ENCODE measurements at regions not wholly inside any gene's neighbourhood (a gene's known extent, or its start where the extent isn't known, plus 50 kb on each side); places are given as distances from the start of the nearest gene placed in this dataset.
"Not testable (repeated sequence)": the region's sequence is repeated elsewhere in the genome, so short reads cannot be mapped to it uniquely, and the experiment has no call there.

DNA sequence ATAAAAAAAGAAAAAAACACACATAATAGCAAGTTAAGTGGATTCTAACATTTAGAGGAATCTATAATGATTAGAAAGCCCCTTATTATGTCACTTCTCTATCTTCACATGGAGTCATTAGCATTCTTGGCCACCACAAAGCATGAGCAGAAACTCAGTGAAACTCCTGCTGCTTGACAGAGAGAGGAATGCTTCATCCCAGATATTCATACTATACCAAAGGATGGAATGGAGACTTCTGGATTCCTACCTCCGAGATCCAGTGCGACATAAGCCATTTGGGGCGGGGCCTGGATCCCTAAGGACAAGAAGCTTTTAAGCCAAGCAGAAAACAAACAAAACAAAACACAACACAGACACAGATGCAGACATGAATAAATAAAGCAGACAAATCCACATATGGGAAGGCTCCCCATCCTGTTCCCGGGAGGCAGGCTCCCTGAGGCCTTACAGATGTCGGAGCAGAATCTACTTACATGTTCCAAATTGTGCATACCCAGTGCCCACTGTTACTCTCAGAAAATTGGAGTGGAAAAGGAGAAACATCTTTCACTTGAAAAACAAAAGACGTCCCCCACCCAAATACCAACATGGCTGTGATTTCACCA is 727.3 kb downstream of the MAFB start:
- WGBS, 2 donors: 80 to 84% methylated on average over 6 of the region's 6 CpGs
- Histone ChIP-seq H3K4me1 (peaks cover 0 to 15% (median 14%) of the 10 kb centered on the region in 4 donors), H3K27me3 (no peaks in the 10 kb centered on the region), H3K36me3 (no peaks in the 10 kb centered on the region), H3K4me3 (no peak overlapping the region), H3K27ac (no peak overlapping the region), H3K9me3 (peaks cover 0 to 3% (median 0%) of the 10 kb centered on the region in 4 donors)
- TF ChIP-seq, protein P1, sequence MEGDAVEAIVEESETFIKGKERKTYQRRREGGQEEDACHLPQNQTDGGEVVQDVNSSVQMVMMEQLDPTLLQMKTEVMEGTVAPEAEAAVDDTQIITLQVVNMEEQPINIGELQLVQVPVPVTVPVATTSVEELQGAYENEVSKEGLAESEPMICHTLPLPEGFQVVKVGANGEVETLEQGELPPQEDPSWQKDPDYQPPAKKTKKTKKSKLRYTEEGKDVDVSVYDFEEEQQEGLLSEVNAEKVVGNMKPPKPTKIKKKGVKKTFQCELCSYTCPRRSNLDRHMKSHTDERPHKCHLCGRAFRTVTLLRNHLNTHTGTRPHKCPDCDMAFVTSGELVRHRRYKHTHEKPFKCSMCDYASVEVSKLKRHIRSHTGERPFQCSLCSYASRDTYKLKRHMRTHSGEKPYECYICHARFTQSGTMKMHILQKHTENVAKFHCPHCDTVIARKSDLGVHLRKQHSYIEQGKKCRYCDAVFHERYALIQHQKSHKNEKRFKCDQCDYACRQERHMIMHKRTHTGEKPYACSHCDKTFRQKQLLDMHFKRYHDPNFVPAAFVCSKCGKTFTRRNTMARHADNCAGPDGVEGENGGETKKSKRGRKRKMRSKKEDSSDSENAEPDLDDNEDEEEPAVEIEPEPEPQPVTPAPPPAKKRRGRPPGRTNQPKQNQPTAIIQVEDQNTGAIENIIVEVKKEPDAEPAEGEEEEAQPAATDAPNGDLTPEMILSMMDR (IDR thresholded peaks at IDR 0.05): no peak
- TF ChIP-seq POLR2AphosphoS5 (IDR thresholded peaks at IDR 0.05) (no peak), EP300 (IDR thresholded peaks at IDR 0.05) (no peak), POLR2A (IDR thresholded peaks at IDR 0.05) (no peak)
- intact Hi-C loops (cut with DNase I): no loop called here
- no peak for DNase-seq

DNA sequence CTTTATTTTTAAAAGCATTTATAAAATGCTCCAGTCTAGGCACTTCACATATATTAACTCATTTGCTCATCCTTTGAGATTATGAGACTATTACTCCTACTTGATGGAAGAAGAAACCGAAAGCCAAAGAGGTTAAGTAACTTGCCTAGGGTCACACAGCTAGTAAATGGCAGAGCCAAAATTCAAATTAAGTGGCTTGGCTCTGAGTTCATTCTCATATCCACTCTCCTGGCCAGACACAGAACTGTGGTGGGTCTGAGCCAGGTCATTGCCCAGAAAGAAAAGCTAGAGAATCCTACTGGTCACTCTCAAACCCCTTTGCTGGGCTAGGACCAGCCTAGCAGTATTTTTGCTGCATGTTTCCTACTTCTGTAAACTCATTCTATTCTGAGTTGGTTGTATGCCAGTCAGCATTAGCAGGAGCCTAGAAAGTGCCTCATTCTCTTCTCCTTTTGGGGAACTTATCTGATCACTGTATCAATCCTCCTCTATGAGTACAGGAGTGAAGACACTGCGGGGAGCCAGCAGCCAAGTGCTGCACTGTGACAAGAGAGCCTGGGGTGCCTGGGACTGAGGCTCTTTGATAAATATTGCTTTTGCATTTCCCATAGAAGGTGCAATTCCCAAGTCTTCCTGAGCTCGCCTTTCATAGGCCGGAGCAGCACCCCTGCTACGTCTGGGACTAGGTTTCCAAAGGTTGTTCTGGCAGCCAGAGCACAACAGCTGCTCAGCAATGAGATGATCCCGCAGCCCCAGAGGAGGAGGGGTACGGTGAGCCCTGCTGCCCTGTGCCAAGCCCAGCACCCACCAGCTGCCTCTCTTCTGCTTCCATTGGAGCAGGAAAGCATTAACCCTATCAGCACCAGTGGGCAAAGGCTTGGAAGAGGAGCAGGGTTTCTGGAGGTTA is 728.3 kb downstream of the MAFB start:
- 43 to 47% methylated on average over 7 of the region's 7 CpGs for WGBS, 2 donors
- no peaks in the 10 kb centered on the region for H3K9me3 ChIP-seq
- intact Hi-C loops (cut with DNase I): no loop called here
- H3K27ac ChIP-seq: peak overlapping the region in 1 of 4 donors; percentile 15
- TF ChIP-seq EP300 (IDR thresholded peaks at IDR 0.05) (no peak), POLR2A (IDR thresholded peaks at IDR 0.05) (no peak), POLR2AphosphoS5 (IDR thresholded peaks at IDR 0.05) (no peak)
- TF ChIP-seq, protein P1 (IDR thresholded peaks at IDR 0.05): no peak
- no peaks in the 10 kb centered on the region for H3K27me3 ChIP-seq
- no peak overlapping the region for H3K4me3 ChIP-seq
- peak; percentile 63 for DNase-seq
- H3K4me1 ChIP-seq: peaks cover 0 to 15% (median 14%) of the 10 kb centered on the region in 4 donors
- H3K36me3 ChIP-seq: no peaks in the 10 kb centered on the region

DNA sequence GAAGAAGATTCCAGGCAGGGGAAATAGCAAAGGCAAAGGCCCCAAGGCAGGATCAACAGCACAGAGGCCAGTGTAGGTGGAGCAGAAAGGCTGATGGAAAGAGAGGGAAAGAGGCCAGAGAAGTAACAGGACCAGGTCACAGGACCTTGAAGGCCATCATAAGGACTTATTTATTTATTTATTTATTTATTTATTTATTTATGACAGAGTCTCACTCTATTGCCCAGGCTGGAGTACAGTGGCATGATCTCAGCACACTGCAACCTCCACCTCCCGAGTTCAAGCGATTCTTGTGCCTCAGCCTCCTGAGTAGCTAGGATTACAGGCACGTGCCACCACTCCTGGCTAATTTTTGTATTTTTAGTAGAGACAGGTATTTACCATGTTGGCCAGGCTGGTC is 731.1 kb downstream of the MAFB start:
- H3K36me3 ChIP-seq; H3K4me3 ChIP-seq; H3K27me3 ChIP-seq; H3K27ac ChIP-seq; intact Hi-C loops (cut with DNase I); DNase-seq; H3K9me3 ChIP-seq: not testable (repeated sequence)
- 87 to 92% methylated on average over 3 of the region's 3 CpGs for WGBS, 2 donors
- peaks cover 0 to 15% (median 14%) of the 10 kb centered on the region in 4 donors for H3K4me1 ChIP-seq

DNA sequence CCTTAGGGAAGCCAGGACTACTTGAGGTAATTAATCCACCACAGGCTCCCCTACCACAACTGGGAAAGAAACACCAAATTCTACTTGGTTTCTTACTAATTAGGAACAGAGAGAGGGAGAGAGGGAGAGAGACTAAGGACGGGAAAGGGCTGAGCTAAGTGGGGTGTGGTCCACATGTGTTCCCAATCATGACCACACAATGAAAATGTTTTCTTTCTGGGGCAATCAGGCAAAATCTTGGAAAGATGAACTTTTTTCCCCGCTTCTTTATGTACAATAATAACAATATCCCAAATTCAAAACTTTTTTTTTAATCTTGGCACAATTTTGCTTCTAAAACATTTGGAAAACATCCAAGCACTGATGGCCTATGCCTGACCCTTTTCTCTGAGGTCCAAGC is 734.4 kb downstream of the MAFB start:
- WGBS, 2 donors: 55 to 73% methylated on average over 2 of the region's 2 CpGs
- H3K4me3 ChIP-seq: no peak overlapping the region
- TF ChIP-seq POLR2A (IDR thresholded peaks at IDR 0.05) (no peak), POLR2AphosphoS5 (IDR thresholded peaks at IDR 0.05) (no peak), EP300 (IDR thresholded peaks at IDR 0.05) (no peak)
- TF ChIP-seq, protein P1 (IDR thresholded peaks at IDR 0.05): no peak
- no peak for DNase-seq
- intact Hi-C loops (cut with DNase I): no loop called here
- no peaks in the 10 kb centered on the region for H3K27me3 ChIP-seq
- no peaks in the 10 kb centered on the region for H3K4me1 ChIP-seq
- no peaks in the 10 kb centered on the region for H3K9me3 ChIP-seq
- H3K27ac ChIP-seq: no peak overlapping the region
- H3K36me3 ChIP-seq: no peaks in the 10 kb centered on the region

DNA sequence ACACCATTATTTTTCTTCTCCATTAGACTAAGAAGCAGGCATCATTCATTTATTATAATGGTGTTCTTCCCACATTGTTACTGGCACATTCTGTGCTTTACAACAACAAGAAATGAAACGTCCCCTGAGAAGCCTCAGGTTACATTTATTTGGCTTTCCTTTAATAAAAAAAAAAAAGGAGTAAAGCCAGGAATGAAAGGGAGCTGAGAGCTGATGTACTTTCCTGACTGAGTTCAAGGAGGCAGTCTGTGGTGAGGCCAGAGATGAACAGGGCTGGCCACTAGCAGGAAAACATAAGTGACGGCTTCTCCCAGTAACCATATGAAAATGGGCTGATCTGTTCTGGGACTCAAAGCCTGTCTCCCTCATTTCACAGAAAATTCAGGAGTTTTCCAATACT is 742.1 kb downstream of the MAFB start:
- TF ChIP-seq EP300 (IDR thresholded peaks at IDR 0.05): no peak
- TF ChIP-seq POLR2AphosphoS5 (IDR thresholded peaks at IDR 0.05): no peak
- TF ChIP-seq, protein P1 (IDR thresholded peaks at IDR 0.05): no peak
- TF ChIP-seq POLR2A (IDR thresholded peaks at IDR 0.05): no peak
- no peaks in the 10 kb centered on the region for H3K9me3 ChIP-seq
- H3K4me1 ChIP-seq: no peaks in the 10 kb centered on the region
- DNase-seq: no peak
- intact Hi-C loops (cut with DNase I): no loop called here
- no peak overlapping the region for H3K27ac ChIP-seq
- H3K27me3 ChIP-seq: no peaks in the 10 kb centered on the region
- no peak overlapping the region for H3K4me3 ChIP-seq
- no peaks in the 10 kb centered on the region for H3K36me3 ChIP-seq
- WGBS, 2 donors: 56 to 64% methylated on average over 2 of the region's 2 CpGs

Measured in sigmoid colon (tissue), 6 donors.